ENCODE measurements at regions not wholly inside any gene's neighbourhood (a gene's known extent, or its start where the extent isn't known, plus 50 kb on each side); places are given as distances from the start of the nearest gene placed in this dataset.

DNA sequence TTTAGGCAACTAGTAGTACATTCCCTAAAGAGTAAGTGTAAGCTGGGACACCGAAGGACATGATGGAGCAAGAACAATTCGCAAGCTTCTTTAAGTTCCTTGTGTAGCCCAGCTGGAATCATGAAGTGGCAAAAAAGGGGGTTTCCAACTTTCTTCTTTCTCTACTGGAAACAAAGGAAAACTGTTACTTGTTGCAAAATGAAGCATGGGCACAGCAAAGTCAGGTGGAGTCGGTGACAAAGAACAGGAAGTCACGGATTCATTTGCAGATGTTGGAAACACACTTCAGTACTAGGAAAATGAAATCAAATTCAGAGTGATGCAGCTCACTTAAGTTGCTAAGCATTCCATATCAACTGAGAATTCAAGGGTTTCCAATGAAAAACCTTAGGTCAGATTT, 706.9 kb upstream of the STXBP6 start:
- DNase-seq (ENCODE audit: low read depth) = no peak

DNA sequence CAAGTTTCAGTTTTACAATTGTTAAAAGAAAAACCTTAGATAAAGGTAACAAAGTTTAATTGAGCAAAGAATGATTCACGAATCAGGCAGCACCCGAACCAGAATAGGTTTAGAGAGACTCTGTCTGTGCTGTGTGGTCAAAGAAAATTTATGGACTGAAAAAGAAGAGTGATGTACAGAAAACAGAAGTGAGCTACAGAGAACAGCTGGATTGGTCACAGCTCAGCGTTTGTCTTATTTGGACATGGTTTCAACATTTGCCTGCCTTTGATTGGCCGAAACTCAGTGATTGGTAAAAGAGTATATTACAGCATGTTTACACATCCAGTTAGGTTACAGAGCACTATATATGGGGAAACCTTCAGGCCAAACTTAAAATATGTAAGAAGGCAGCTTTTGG, 703.2 kb upstream of the STXBP6 start:
- DNase-seq (ENCODE audit: low read depth) = no peak

DNA sequence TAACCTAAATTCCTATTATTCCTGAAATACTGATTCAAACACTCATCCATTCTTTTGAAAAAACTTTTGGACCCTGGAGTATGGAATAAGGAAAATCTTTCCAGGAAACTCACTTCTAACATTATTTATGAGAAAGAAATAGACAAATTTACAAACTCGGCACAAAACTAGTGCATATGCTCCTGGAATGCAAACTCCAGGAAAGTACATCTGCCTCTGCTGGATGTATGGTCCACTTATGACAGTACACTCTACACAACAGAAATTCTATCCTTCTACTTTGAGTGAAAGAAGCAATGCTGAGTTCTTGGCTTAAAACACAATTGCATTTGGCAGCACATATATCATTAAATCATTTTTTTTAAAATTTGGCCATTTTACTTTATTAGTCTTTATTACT, 700.5 kb upstream of the STXBP6 start:
- no peak for DNase-seq (ENCODE audit: low read depth)

All from stromal cell of bone marrow (primary cell).